ENCODE measurements at regions not wholly inside any gene's neighbourhood (a gene's known extent, or its start where the extent isn't known, plus 50 kb on each side); places are given as distances from the start of the nearest gene placed in this dataset.

DNA sequence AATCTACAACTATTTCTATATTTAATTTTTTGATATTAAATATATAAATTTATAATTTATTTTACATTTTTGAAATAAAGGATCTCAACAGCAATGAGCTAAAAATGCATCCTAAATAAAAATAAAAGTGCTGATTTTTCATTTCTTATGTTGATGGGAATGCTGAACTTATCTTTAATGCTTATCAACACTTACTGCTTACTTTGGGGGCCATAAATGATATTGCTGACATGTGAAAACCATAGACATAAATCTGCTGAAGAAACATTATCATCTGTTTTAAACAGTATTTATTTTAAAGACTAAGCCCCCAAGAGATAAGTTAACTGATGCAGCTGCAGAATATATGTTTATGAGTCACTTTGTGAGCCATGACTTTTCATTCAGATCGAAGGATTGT lies 594.1 kb upstream of the PKN2 start:
- no peak for DNase-seq

DNA sequence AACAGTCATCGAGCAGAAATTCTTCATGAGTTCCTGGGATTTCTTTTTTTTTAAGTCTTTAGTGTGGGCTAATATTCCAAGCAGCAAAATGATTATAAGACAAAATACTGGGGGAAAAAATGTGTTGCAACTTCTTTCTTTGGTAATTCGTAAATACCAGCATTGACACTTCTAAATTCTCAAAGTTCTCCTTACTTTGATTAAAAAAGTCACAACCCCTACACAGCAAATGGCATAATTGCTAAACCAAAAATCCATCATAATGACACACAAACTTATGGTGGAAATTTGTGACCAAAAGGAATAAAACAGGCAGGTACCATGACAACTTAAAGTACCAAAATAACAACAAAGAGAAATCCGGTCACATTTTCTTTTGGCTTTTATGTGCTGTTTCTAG lies 585.2 kb upstream of the PKN2 start:
- DNase-seq, result no peak

DNA sequence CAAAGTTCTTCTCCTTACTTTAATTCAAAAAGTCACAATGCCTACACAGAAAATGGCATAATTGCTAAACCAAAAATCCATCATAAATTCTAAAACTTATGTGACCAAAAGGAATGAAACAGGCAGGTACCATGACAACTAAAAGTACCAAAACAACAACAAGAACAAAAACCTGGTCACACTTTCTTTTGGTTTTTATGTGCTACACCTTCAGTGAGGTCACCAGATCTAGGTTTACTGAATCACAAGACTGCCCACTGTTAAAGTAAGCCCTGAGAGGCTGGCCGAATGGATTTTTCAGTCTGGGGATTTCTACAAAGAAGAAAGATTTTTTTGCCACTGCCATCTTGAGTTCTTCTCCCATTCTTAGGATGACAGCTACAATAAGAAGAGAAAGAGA lies 583.0 kb upstream of the PKN2 start:
- DNase-seq, result no peak

DNA sequence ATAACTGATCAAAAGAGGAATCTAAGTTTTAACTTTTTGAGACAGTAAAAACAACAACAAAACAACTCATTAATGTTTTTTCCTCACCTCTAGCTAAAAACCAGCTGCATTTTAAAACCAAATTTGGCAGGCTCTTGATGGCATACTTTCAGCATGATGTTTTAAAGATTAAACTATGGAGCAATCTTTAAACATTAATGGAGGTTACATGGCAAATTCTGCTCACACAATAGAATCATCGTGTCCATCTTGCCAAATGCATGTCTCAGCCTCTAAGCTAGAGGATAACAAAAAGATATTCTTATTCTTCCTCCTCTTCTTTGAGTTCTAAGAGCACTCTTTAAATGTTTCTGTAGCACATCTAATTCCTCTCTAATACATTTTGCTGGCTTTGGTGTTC lies 579.8 kb upstream of the PKN2 start:
- DNase-seq, result no peak

GRCh38 chr1:88104886-88105285 lies 579.2 kb upstream of the PKN2 start:
- DNase-seq, result no peak

GRCh38 chr1:88111816-88112215 lies 572.3 kb upstream of the PKN2 start:
- no peak for DNase-seq

DNA sequence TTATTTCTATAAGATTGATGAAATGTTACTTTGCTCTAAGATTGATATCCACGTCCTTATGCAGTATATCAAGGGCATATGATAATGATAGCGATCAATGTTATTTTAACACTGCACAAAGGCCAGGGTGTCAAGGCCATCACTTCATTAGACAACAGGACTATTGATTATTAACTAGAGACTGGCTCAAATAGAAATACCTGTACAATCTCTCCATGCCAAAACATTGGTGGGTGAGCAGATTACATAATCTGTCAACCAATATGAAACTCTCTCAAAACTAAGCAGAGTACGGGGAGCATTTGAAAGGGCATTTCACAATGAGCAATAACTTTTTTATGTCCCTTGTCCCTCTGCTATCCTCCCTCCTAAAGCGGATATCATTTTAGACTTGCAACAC lies 566.5 kb upstream of the PKN2 start:
- DNase-seq, result no peak

GRCh38 chr1:88118176-88118845 lies 565.8 kb upstream of the PKN2 start:
- no peak for DNase-seq

DNA sequence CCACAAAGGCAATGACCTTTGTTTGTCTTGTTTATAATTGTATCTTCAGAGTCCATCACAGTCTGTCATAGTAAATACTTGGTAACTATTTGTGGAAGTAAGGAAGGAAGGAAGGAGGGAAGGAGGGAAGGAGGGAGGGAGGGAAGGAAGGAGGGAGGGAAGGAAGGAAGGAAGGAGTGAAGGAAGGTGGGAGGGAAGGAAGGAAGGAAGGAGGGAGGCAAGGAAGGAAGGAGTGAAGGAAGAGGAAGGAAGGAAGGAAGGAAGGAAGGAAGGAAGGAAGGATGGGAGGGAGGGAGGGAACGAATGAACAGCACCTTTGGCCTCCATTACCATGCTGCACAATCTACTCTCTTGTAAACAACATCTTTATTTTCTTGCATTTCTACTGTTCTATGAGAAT lies 559.5 kb upstream of the PKN2 start:
- no peak for DNase-seq

- DNase-seq, result no peak
Observed at GRCh38 chr1:88126467-88126866, 557.6 kb upstream of the PKN2 start.

GRCh38 chr1:88133991-88134390 lies 550.1 kb upstream of the PKN2 start:
- no peak for DNase-seq

DNA sequence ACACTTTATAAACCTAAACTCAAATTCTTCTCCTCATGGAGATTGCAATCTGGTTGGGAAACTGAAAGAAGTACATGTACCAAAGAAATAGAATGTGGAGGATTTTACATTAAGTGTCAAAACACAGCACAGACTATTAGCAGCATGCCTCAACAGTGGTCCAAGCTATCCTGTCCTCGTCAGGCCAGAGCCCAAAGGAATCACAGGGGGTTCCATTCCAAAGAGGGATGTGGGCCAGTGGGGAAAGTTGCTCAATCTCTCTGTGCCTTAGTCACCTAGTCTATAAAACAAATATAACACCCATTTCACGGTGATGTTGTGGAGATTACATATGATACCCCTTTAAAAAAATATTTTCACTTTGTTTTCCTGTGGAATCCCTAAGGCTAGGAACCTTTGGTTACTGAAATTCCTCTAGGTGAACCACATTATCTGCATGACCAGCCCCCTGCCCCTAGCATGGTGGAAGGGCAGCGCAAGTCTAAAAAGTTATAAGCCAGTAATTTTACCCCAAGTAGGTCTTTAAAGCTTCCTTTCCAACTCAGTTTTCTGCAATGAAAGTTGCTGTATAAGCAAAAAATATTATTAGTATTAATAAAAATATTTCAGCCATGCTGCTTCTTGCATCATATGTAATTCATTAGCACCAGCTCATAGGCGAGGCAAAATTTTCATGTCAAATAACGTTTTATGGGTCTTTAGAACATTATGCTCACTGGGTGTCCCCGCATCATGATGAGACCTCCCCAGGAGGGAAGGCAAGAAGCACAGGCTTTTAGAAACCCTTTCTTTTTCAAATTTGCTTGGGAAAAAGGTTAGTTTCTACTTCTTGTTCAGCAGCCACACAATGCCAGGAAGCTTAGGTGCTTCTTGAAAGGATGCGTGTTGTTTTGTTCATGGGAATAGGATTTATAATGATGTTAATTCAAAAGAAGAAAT lies 548.8 kb upstream of the PKN2 start:
- DNase-seq, result no peak

GRCh38 chr1:88139633-88140032 lies 544.4 kb upstream of the PKN2 start:
- no peak for DNase-seq

DNA sequence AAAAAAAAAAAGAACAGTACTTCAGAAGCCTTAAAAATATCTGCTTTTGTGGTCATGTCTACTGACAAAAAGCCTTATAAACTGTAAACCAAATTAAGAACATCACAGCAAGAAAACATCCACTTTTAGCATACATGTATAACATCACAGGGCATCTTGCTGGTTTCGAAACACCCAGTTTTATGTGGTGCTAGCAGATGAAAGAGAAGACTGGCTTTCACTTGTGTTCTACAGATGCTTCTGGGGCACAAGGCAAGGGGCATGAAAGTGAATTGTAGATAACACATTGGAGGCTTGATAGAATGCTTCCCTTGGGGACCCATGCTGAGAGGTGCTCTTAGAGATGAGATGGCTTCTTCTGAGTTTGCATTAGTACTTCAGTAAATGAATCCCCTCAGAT lies 543.7 kb upstream of the PKN2 start:
- DNase-seq, result no peak

DNA sequence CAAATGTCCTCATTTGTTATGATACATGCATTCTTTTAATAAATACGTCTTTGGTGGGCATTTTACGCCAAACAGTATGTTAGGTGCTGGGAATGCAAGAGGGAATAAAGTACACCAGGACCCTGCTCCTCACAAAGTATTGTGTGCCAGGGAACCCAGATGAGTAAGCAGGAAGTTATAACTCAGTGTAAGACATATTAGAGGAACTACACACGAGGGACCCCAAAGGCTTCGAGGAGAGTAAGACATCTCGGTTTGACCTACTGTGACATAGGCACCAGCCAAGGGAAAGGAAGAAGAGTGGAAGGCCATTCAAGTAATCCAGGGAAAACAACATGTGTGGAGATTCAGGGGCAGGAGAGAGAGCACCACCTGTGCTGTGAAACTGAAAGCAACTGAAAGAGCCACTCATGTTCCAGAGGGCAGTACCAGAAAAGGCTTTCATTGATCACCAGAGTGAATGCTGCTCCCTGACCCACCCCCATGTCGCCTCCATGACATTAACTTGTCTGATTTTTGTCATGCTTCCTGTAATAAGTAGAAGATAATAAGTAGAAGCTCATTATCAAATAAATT lies 542.5 kb upstream of the PKN2 start:
- no peak for DNase-seq

DNA sequence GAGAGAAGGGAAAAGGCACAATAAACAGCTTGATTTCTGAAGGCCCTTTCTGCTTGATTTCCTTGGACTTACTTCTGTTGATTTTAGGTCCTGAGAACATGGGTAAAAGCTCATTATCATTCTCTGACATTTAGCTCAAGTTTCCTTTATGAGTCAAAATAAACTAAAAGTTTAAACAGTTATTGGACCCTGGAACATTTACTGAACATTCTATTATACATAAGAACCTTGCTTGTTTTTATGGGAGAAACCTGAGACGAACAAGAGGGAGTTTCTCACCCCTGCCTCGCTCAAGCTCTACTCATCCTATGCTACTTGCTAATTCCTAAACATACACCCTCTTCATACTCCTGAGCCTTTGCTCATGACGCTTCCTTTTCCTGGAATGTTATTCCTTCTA lies 538.3 kb upstream of the PKN2 start:
- no peak for DNase-seq

DNA sequence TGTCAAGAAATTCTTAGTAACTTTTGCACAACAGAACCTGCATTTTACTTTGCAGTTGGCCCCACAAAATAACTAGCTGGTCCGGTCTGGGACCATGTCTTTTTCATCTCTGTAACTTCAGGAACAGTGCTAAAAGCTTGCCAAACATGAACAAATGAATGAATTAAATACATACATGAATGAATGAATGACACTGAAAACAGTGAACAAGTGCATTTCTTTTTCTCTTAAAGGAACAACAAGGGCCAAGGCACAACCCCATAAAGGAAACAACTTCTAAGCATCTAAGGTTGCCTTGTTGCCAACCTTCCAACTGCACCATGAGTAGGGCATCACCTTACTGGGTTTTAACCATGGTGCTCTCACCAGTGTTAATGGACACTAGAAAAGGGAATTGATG lies 534.4 kb upstream of the PKN2 start:
- no peak for DNase-seq

DNA sequence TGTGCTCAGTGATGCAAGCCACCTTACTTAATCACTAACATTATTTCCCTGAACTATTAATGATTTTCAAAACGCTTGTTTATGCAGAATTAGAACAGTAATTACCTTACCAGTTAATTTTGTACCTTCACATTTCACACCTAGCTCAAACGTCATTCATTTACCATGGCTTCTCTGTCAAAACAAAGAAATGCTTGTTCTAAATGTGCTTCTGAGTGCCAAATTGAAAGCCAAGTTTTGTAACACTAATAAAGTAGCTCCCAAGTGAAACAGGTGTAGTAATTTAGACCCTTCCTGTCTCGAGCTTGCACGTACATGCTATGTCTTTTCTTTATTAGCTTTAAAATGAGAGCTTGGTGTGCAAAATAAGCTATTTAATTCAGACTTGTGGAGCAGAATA lies 533.7 kb upstream of the PKN2 start:
- no peak for DNase-seq

DNA sequence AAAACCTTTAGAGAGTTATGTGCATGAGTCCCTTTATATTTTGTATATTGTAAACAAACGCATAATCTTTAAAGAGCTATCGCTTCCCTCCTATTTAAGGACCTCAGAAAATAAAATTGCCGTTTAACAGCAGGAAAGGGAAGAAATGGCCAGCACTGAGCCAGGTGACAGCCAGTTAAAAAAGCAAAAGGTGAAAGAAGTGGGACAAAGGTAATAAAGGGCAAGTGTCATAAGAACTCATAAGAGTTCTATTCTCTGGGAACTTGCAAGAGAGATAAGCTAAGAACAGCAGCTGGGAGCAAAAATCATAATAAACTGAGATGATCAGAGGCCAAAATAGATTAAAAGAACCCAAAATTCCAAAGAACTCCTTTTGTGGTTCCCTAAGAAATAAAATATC lies 520.9 kb upstream of the PKN2 start:
- no peak for DNase-seq

DNA sequence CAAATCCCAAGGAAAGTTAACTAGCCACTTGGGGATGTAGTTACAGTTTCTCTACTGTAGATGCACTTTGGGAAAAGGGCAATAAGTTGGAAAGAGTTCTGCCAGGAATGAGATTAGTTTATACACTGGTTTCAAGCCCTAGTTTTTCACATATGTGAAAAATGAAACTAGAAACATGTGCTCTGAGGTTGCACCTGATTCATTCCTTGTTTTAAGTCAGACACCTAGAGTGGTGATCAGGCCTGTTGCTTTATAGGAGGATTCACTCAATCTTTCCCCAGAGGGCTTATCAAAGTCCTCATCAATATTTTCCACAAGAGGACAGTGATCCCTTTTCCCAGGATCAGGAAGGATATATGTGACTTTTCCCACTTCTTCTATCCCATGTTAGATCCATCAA lies 515.9 kb upstream of the PKN2 start:
- DNase-seq, result no peak

- DNase-seq, result no peak
Observed at GRCh38 chr1:88169139-88169538, 514.9 kb upstream of the PKN2 start.

DNA sequence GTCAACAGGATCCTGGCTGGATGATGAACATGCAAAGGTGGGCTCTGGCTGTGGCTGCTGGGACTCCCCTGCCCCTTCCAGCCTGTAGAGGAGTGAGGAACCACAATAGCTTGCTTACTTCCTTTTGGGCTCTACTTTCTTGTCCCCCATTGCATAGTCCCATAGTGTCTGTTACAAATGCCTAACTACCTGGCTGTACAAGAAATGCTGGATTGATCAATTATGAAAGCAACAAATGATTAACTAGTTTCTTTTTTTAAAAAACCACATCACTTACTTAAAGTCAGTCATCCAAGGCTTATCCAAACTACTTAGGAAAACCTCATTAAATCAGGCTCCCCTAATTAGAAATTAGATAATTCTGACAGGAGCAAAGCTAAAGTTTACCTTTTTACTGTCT lies 514.1 kb upstream of the PKN2 start:
- no peak for DNase-seq

DNA sequence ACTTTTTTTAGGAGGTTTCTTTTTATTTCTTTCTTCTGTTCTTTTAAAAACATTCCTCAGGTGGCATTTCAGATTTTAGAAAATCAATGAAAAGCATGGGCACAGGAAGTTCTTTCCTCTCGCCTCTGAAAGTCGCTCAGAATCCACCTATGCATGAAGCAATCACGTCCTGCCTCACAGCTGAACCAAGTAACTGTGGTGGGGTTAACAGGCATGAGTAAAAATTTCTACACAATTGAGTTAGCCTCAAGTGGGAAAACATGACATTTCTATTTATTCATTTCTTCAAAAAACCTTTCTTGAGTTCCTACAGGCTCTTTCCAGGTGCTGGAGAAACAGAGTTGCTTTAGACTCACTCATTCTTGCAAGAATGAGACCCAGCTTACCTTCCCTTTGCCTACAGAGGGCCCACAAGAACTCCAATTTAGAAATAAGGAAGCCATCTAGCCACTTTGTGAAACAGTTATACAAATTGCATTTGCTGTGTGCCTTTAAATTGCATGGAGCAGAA lies 508.9 kb upstream of the PKN2 start:
- DNase-seq, result no peak
